NCI-H2227 (cell line): ENCODE measurements at regions not wholly inside any gene's neighbourhood (a gene's known extent, or its start where the extent isn't known, plus 50 kb on each side); places are given as distances from the start of the nearest gene placed in this dataset.
A peak's percentile ranks its signal among the peaks of the same experiment; 100 is the strongest.

Source experiments
- DNase-seq: peaks from one replicate; lab custom pipeline; 2025; ENCODE audit not compliant: unreplicated experiment; lab: John Stamatoyannopoulos, UW

DNA sequence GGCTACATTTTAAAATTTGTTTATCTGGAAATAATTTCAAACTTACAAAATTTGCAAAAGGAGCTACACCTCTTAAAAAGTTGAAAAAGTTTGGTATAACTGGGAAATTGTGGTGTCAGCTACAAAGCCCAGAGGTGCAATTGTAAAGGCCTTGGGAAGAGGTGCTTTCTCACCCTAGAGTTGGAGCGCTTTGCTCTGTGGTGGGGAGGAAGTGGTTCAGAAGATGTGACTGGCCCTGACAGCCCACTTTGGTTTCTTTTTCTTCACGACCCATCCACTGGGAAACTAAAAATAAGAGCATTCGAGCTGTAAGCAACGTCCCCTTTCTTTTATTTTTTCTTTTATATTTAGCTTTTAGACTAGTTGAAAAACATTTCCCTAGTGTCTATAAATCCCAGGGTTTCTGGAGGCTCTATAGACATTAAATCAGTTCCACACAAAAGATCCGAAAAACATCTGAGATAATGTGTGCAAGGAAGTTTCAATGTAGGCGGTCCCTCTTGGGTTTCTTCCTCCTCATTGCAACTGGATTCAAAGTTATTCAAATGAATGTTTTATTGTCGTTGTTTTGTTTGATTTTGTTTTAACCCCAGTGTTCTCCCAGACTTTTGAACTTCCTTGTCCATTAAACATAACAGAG is 397.8 kb downstream of the KIF16B start:
- no peak for DNase-seq

DNA sequence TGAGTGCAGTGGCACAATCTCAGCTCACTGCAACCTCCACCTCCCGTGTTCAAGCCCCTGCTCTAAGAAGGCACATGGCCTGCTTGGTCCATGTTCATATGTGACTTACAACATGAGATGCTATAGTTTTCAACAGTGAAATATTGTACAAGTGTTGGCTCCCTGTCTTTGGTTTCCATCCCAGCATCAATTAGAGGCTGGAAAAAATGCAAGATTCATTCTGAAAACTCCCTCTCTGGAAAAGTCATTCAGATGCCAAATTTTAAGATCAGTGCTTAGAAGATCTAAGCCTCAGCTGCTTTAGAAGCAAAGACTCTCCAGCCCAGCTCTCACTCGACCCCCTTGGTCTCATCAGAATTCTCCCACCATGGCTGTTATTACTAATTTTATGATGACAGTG is 398.9 kb downstream of the KIF16B start:
- DNase-seq: no peak

DNA sequence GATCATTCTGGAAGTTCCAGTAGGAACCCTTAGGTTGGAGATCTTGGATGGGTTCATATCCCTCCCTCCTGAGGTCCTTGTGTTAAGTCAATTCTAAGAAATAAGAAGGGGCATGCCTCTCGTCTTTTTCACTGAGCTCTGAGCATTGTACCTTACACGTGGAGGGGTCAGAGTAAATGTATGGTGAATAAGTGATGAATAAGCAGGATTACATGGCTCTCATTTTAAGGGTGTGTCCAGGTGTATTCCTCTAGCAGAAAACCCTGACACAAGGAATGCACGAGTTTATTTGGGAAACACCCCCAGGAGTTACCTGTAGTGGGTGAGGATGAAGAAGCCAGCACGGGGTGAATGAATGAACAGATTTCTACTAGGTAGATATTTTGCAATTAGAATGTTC is 400.2 kb downstream of the KIF16B start:
- no peak for DNase-seq

DNA sequence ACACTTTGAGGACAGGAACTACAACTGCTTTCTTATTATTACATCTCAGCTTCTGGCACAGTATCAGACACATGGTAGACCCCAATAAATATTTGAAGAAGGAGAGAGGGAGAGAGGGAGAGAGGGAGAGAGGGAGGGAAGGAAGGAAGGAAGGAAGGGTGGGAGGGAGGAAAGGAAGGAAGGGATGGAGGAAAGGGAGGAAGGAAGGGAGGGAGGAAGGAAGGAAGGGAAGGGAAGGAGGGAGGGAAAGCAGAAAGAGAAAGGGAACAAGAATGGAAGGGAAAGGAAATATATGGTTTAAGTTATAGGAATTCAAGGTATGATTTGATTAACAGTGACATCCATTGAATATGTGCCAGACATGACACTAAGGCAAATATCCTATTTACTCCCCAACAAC is 402.1 kb downstream of the KIF16B start:
- no peak for DNase-seq

DNA sequence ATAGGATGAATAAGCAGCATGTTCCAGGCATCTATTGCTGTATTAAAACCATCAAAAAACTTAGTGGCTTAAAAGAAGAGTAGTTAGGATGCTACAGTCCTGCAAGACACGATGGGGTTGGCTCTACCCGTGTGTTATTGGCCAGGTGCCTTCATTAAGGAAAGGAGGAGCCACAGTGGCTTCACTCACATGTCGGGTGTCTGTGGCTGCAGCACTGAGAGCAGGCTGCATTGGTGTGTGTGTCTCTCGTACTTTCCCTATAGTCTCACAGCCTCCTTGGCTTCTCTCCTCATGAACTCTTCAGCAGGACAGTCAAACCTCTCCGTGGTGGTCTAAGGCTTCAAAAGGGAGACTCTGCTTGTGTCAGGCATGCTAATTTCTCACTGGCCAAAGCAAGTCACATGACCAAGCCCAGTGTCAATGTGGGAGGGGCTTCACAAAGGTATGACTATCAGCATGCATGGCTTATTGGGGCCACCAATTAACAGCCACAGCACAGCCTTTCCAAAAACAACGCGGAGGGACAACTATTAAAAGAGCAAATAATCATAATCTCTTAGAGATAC is 402.8 kb downstream of the KIF16B start:
- no peak for DNase-seq

DNA sequence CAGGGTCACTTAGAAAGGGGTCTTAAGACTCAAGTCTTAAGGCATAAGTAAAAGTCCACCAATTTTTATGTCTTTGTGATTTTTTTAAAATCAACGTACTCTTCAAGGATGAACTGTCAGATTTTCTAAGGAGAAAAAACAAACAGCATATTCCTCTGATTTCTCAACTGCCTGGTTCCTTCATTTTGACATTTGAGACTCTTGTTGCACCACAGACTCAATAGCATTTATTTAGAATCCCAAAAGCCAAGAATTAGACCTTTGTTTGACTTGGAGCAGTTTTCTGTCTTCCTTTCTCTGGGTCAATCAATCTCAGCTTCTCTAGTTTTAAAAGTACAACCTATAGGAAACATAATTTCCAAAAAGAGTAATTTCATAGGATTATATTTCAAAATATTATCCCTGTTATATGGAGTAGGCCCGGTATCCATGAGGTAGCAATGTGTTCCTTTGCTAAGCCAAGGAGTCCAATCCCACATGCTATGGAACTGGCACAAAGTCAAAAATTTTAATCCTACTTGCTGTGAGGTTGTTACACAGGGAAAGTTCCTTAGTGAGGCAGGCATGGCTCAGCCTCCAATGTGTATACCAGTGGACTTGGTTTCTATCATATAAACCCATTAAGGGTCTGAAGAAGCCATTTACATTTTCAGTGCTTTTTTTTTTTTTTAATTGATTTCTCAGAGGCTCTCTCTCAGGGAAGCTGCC is 405.7 kb downstream of the KIF16B start:
- no peak for DNase-seq

DNA sequence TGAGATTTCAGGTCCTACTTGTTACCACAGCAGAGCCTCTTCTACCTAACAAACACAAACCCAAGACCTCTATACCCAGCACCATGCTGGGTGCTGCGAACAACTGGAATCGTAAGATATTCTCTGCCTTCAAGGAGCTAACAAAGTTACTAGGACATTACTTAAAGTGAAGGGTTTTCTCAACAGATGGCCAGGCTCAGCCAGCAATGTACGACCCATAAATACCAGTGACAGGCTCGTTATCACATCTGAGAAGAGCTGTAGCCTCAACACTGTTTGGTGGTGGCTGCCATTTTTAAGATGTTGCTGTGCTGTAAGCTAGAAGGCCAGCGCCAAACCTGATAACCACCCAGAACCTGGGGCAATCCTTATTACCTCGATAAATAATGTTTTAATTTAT is 406.5 kb downstream of the KIF16B start:
- DNase-seq: no peak

DNA sequence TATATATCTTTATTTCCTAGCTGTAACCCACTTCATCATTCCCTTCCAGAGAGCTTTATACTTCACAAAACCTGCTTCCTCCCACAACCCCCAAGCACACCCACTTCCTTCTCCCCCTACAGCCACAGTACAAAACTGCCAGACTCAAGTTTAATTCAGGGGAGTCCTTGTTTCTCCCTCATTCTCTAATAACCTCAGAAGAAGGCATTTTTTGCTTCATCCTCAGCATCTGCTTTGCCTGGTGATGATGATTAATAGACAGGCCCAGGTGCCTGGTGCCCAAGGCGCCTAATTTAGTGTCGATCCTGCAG is 414.3 kb downstream of the KIF16B start:
- no peak for DNase-seq

DNA sequence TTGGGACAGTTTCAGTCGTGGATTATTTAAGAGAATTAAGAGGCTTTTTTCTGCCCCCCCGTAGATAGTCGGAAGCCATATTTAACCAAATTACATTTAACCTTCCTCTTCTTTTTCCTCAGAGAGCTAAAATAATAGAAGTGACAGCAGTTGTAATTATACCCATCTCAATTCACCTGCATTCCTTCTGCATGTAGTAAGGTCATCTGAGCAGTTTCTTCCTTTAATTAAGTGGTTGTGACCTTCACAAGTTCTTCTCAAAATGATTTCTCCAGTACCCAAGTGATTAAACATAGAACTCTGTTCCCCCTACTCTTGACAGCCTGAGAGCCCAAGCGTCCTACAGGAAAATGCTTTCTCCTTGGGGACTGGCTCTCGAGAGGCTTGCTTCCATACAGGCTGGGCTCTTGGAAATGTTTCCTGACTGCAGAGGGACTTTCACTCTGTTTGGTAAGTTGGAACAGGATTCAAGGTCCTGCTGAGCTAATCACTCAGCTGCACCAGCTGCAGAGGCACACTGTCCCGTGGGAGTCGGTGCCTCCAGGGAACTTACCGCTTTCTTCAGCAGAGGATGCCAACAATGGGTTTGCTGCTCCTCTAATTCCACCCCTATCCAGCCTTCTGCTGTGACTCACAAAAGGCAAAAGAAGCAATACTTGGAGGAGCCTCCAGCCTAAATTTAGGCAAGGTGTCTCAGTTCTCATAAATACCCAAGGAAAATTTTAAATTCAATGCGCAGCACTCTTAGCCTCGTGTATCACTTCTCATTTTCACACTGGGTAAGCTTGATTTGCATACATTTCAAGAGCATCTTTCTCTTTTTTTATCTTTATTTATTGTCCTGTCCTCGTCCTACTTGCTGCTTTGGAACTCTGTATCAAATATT is 414.9 kb downstream of the KIF16B start:
- no peak for DNase-seq

DNA sequence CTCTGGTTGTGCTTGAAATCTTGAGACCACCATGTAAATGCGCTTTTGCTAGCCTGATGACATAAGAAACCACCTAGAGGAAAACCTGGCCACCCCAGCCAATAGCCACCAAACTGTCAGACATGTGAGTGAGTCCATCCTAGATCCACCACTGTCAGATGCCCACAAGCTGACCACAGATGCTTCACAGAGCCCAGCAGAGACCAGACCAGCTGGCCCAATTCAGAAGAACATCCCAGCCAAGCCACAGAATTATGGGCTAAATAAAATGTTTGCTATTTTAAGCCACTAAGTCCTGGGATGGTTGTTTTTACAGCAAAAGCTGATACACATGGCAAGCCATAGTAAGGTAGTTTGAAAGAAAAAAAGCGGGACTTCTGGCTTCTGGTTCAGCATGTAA is 425.3 kb downstream of the KIF16B start:
- no peak for DNase-seq

DNA sequence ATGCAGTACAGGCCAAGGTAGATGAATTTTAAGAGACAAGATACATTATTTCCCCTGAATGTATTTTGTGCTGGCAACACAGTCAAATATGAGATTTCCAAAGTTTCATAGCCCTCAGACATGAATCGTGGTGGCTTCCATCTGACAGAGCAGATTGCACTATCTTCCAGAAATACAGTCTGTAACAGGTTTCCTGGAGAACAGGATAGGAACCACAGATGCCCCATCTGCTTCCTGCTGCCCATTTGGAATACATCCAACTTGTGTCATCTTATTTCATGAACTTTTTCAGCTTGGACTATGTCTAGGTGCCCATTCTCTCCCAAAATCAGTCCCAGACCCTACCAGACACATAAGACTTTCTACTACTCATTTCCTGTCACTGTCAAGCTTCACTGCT is 426.0 kb downstream of the KIF16B start:
- DNase-seq: no peak

DNA sequence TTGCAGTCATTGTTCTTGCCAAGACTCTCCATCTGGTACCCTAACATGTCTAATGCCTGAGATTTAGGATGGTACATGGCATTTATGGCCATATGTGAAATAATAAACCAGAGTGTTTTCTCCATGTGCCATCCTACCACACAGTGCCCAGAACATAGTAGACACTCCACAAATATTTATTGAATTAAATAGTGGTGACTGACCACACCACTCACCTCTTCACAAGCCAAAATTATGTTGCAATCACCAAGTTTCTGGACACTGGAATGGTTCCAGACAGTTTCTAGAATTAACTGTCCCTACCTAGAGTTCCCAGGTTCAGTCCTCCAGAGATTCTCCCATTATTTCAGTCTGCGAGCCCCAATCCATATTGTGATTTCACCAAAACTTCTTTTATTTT is 427.3 kb downstream of the KIF16B start:
- DNase-seq: no peak

DNA sequence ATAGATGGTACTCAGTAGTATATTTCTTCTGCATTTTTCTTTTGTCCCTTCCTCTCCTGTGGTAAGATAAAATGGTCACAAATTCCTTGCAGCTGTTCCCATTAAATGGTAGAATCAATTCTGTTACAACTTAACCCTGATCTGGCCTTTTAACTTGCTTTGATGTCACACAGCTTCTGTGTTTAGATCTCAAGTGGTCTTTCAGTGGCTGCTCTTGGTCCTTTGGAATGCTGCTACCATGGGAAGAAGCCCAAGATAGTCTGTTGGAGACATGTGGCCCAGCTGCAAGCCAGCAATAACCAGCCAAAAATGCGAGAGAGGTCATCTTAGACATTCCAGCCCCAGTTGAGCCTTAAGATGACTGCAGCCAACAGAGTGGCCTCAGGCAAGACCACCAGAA is 429.7 kb downstream of the KIF16B start:
- DNase-seq: no peak

DNA sequence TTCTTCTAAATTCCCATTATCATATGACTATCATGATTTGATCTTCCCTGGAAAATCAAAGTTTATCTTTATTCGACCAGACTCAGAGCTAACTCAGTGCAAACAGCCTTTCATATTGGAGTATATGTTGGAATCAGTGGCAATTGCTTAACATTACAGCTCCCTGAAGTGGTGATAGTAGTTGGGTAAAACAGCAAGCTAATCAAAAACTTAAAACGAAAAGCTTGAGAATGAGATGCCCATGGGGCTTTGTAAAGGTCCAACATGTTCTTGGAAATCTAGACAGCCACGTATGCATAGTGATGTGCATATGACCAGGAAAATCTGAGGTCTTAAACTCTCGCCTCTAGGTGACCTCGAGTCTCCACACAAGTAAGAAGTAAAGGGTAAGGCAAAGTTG is 437.6 kb downstream of the KIF16B start:
- no peak for DNase-seq

DNA sequence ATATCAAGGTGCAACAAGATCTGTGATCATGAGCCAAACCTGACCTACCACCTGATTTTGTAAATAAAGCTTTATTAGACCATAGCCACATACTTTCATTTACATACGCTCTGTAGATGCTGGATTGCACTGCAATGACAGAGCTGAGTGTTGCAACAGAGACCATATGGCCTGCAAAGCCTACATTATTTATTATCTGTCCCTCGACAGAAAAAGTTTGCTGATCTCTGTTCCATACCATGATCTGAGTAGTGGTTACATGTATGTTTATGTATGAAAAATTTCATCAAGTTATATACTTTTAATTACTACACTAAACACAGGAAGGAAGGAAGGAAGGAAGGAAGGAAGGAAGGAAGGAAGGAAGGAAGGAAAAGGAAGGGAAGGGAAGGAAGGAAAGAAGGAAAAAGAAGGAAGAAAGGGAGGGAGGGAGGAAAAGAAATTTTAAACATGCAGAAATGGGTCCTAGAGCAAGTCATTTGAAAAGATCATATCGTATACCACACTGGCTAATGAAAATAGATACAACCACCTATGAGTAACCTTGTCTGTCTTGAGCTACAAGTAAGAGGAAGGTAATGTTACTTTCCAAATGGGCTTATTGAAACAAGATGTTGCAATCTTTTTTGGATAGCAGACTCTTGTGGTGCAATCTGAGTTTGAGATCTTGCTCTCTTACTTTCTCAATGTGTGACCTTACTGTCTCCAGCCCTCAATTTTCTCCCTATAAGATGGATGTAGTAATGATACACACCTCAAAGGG is 441.0 kb downstream of the KIF16B start:
- no peak for DNase-seq

DNA sequence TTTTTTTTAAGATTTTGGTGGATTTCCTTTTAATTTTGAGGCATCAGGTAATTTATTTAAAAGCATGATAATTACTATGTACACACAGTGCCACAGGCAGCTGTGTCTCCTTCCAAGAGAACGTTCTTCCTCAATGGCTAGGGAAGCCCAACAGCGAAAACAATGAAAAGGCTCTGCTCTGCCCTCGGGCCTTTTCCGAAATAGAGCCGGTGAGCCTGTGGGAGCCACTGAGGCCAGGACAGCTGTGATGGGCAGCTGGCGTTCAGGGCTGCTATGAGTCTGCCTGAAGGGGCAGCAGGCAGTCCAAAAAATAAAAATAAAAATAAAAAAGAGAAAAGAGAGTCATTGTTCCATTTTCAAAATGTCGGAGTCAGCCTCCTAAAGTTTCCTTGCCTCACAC is 443.8 kb downstream of the KIF16B start:
- DNase-seq: peak; percentile 32

DNA sequence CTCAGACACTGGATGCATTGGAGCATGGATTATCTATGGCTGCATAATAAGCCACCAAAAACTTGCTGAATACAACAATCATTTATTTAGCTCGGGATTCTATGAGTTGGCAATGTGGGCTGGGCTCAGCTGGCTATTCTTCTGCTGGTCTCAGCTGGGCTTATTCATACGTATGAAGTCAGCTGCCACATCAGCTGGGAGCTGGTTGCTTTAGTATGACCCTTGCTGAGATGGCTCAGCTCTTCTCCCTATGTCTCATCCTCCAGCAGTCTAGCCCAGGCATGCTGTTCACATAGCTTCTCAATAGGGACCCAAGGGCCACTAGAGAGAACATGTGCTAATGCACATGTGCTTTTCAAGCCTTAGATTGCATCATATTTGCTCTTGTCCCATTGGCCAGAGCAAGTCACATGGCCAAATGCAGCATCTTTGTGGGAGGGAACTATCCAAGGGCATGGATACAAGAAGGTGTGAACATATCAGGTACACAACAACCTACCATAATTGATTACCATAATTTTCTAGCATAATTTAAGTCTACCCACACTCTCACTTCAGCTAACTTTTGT is 444.6 kb downstream of the KIF16B start:
- DNase-seq: no peak

DNA sequence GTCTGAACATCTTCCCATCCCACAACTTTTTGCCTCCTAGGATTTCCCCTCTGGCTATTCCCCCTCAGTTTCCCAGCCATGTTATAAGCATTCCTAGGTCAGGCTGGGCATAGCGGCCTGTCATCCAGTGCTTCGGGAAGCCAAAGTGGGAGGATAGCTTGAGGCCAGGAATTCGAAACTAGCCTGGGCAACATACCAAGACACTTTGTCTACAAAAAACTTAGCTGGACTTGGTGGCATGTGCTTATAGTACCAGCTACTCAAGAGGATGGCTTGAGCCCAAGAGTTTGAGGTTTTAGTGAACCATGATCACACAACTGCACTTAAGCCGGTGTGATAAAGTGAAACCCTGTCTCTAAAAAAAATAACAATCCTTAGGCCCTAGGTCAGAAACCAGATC is 447.4 kb downstream of the KIF16B start:
- DNase-seq: no peak

DNA sequence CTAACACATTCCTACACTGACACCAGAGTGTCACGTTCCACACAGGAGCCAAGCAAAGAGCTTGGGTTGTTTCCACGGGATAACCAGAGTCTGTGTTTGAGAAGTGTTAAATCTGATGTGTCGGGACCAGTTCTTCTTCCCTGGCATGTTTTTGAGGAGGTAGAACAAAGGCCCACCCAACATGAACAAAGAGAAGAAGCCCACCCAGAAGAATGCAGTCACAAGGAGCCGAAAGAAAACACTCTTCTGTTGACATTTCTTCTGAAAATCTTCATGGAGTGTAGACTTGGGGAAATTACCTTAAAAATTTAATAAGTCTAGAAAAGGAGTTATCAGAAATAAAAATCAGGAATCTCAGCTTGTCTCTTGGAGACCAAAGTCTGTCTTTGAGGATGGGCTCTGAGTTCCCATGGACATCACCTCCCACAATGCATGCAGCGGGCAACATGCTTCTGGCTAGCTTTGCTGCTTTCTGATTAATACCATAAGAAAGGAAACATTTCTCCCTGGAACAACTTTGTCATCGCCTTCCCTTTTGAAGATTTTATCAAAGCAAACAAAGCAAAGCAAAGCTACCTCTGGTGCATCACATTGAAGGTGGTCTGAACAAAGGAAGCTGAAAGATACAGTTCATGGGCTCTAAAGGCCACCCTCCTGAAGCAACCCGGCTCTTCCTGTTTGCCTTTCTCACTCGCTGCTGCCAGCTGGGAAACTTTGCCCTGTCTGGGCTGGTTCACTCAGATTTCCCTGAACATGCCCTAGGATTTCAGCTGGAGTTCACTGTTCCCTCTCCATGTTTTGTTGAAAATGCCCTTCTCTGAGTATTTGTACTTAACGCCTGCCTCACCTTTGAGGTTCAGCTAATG is 448.1 kb downstream of the KIF16B start:
- DNase-seq: no peak

DNA sequence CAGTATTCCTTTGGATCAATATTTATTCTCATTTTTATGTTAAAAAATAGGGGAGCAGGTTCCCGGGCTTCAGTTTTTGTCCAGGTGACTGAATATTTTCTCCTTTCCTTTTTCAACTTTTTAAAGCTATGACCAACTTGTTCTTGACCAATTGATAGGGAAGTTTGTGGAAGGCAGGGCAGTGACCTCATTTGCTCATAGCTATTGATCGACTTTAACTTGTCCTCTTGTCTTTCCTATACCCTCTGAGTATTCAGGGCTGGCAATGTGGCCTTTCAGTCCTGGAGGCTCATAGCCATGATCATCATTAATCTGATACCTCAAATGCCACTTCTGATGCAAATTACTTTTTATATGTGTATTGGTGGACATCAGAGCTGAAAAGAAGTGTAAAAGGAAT is 448.8 kb downstream of the KIF16B start:
- no peak for DNase-seq
